Smooth muscle cell (in vitro differentiated cells): ENCODE measurements at regions not wholly inside any gene's neighbourhood (a gene's known extent, or its start where the extent isn't known, plus 50 kb on each side); places are given as distances from the start of the nearest gene placed in this dataset.

Experiments
- DNase-seq: peaks from one replicate; lab custom pipeline; 2025; ENCODE audit not compliant: unreplicated experiment; lab: John Stamatoyannopoulos, UW
- H2AFZ ChIP-seq: fragments of 200-600 bp; sonication (generic); 2 replicates; pipeline ENCODE4 v1.6.0; 2016; ENCODE audit warnings: antibody characterized with exemption, low read depth, mild to moderate bottlenecking
- H3F3A ChIP-seq: fragments of 200-600 bp; sonication (generic); 2 replicates; pipeline ENCODE4 v1.6.0; 2017; ENCODE audit warnings: antibody characterized with exemption, low read depth
- H3K27ac ChIP-seq: fragments of 200-600 bp; sonication (generic); 2 replicates; pipeline ENCODE4 v1.5.1; 2016; ENCODE audit warnings: low read depth, mild to moderate bottlenecking
- H3K27me3 ChIP-seq: fragments of 200-600 bp; sonication (generic); 2 replicates; pipeline ENCODE4 v1.6.1; 2016; ENCODE audit warnings: low read depth, mild to moderate bottlenecking
- H3K36me3 ChIP-seq: fragments of 200-600 bp; sonication (generic); 2 replicates; pipeline ENCODE4 v1.5.1; 2016; ENCODE audit warnings: low read depth
- H3K4me1 ChIP-seq: fragments of 200-600 bp; sonication (generic); 2 replicates; pipeline ENCODE4 v1.5.1; 2016; ENCODE audit warnings: low read depth
- H3K4me2 ChIP-seq: fragments of 200-600 bp; sonication (generic); 2 replicates; pipeline ENCODE4 v1.6.0; 2016; ENCODE audit warnings: mild to moderate bottlenecking
- H3K4me3 ChIP-seq: fragments of 200-600 bp; sonication (generic); 2 replicates; pipeline ENCODE4 v1.5.1; 2016; ENCODE audit warnings: mild to moderate bottlenecking
- H3K79me2 ChIP-seq: fragments of 200-600 bp; sonication (generic); 2 replicates; pipeline ENCODE4 v1.6.0; 2016; ENCODE audit warnings: low read depth, mild to moderate bottlenecking
- H3K9ac ChIP-seq: fragments of 200-600 bp; sonication (generic); 2 replicates; pipeline ENCODE4 v1.6.0; 2016; ENCODE audit warnings: low read depth
- H3K9me3 ChIP-seq: fragments of 200-600 bp; sonication (generic); replicated peaks from 2 replicates; pipeline ENCODE4 v1.5.1; 2016; ENCODE audit warnings: low read depth
- H4K20me1 ChIP-seq: fragments of 200-600 bp; sonication (generic); 2 replicates; pipeline ENCODE4 v1.6.0; 2016; ENCODE audit warnings: low read depth
- WGBS: methylation state at CpG from one replicate; pipeline ENCODE4 v1.1.7; 2016; ENCODE audit warnings: low lambda C conversion rate; 5-methylcytosine and 5-hydroxymethylcytosine counted together
- TF ChIP-seq, protein P1 (sequence below): fragments of 200-600 bp; sonication (generic); IDR thresholded peaks from 2 replicates; pipeline ENCODE4 v1.5.1; 2017; ENCODE audit warnings: borderline replicate concordance, mild to moderate bottlenecking, antibody characterized with exemption; ENCODE audit not compliant: insufficient read depth, poor library complexity, severe bottlenecking

DNA sequence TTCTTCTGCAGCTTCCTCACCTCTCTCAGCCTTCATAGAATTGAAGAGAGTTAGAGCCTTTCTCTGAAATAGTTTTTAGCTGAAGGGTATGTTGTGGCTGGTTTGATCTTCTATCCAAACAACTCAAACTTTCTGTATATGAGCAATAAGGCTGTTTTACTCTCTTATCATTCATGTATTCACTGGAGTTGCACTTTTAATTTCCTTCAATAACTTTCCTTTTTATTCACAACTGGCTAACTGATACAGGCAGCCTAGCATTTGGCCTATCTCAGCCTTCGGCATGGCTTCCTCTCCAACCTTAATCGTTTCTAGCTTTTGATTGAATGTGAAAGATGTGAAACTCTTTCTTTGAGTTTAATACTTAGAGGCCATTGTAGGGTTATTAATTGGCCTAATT, 109.3 kb downstream of the GTPBP8 start:
- Histone ChIP-seq H3K27ac (no peak overlapping the region), H3K9me3 (no peaks in the 10 kb centered on the region), H3F3A (no peaks in the 10 kb centered on the region), H3K9ac (no peak overlapping the region), H3K4me1 (peaks cover 44% of the 10 kb centered on the region), H4K20me1 (no peaks in the 10 kb centered on the region), H2AFZ (no peak overlapping the region), H3K4me3 (no peak overlapping the region), H3K27me3 (no peaks in the 10 kb centered on the region), H3K4me2 (no peak overlapping the region), H3K79me2 (no peaks in the 10 kb centered on the region), H3K36me3 (no peaks in the 10 kb centered on the region)
- WGBS, result 98% methylated on average over 2 of the region's 2 CpGs
- TF ChIP-seq, protein P1, sequence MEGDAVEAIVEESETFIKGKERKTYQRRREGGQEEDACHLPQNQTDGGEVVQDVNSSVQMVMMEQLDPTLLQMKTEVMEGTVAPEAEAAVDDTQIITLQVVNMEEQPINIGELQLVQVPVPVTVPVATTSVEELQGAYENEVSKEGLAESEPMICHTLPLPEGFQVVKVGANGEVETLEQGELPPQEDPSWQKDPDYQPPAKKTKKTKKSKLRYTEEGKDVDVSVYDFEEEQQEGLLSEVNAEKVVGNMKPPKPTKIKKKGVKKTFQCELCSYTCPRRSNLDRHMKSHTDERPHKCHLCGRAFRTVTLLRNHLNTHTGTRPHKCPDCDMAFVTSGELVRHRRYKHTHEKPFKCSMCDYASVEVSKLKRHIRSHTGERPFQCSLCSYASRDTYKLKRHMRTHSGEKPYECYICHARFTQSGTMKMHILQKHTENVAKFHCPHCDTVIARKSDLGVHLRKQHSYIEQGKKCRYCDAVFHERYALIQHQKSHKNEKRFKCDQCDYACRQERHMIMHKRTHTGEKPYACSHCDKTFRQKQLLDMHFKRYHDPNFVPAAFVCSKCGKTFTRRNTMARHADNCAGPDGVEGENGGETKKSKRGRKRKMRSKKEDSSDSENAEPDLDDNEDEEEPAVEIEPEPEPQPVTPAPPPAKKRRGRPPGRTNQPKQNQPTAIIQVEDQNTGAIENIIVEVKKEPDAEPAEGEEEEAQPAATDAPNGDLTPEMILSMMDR, result no peak
- no peak for DNase-seq

DNA sequence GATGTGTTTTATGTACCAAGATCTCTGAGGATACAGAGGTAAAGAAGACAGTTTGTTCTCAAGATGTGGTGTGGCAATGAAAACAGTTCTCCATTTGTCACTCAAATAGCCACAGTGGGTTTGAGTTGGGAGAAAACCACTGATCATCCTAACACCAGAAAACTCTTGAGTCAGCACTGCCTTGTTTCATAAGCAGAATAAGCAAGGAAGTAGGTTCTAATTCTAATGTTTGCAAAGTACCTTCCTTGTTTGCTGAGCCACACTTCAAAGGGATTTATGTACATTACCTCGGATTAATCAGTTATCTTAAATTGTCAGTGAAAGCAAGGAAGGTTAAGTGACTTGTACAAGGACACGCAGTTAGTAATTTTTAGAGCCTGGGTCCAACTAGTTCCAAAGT, 107.8 kb upstream of the BOC start:
- WGBS, result 77% methylated on average over 2 of the region's 2 CpGs
- Histone ChIP-seq H3K4me3 (no peak overlapping the region), H3K4me1 (peaks cover 37% of the 10 kb centered on the region), H3K9me3 (no peaks in the 10 kb centered on the region), H2AFZ (no peak overlapping the region), H4K20me1 (no peaks in the 10 kb centered on the region), H3K9ac (no peak overlapping the region), H3F3A (no peaks in the 10 kb centered on the region), H3K4me2 (no peak overlapping the region), H3K79me2 (no peaks in the 10 kb centered on the region), H3K27ac (no peak overlapping the region), H3K27me3 (no peaks in the 10 kb centered on the region), H3K36me3 (no peaks in the 10 kb centered on the region)
- DNase-seq, result no peak
- TF ChIP-seq, protein P1, result no peak

DNA sequence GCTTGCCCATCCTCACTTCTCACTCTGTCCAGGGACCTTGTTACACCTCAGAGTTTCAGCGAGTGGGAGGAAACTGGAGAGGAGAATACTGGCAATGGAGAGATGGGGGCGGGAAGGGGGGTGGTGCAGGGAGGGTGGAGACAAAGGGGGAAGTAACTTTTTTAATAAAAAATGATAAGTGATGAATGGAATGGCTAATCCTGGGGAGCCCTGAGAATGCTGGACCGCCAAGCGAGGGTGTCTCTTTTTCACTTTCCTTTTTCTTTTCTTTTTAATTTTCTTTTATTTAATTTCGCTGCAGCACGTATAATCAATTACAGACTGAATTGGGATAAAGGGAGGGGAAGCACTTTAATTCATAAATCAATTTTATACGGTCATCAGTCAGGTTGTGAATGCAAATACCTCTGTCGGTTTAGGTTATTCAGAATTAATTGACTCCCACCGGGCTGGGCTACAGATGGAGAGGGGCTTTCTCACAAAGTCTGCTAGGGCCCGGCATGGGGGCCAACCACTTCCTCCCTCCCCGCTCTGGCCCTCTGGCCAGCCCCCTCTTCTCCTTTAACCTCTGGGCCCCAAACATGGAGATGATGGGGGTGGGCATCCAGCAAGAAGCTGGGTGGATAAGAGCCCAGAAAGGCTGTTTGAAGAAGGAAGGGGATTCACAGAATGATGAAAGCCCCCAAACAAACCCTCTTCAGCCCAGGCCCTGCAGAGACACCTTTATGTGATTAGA, 106.8 kb upstream of the BOC start:
- Histone ChIP-seq H3K27me3 (no peaks in the 10 kb centered on the region), H3K4me2 (no peak overlapping the region), H3K4me3 (no peak overlapping the region), H3K36me3 (no peaks in the 10 kb centered on the region), H3K27ac (no peak overlapping the region), H2AFZ (no peak overlapping the region), H3F3A (no peaks in the 10 kb centered on the region), H3K79me2 (no peaks in the 10 kb centered on the region), H3K4me1 (peaks cover 37% of the 10 kb centered on the region), H3K9ac (no peak overlapping the region), H3K9me3 (no peaks in the 10 kb centered on the region), H4K20me1 (no peaks in the 10 kb centered on the region)
- TF ChIP-seq, protein P1, result no peak
- WGBS, result 66% methylated on average over 11 of the region's 11 CpGs
- DNase-seq, result no peak

DNA sequence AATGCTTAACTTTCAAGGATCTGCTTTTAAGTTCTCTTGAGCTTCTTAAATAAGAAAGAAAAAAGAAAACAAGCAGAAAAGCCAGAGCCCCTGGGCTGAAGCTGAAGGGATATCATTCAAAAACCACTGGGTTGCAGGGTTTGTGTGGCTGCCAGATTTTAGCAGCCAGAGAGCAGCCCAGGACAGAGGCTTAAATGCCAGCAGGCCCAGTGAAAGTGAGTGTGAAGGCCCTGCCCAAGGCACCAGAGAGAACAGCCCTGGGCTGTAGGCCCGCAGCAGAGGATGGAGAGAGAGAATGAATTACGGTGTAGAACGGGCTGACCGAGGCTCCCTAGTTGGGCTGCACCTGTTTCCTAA, 106.3 kb upstream of the BOC start:
- Histone ChIP-seq H3K4me3 (no peak overlapping the region), H3K4me1 (peaks cover 37% of the 10 kb centered on the region), H3K27ac (no peak overlapping the region), H3F3A (no peaks in the 10 kb centered on the region), H3K4me2 (no peak overlapping the region), H3K79me2 (no peaks in the 10 kb centered on the region), H3K9ac (no peak overlapping the region), H3K27me3 (no peaks in the 10 kb centered on the region), H3K36me3 (no peaks in the 10 kb centered on the region), H3K9me3 (no peaks in the 10 kb centered on the region), H2AFZ (no peak overlapping the region), H4K20me1 (no peaks in the 10 kb centered on the region)
- 71% methylated on average over 4 of the region's 4 CpGs for WGBS
- TF ChIP-seq, protein P1, result no peak
- no peak for DNase-seq
